ENCODE measurements at regions not wholly inside any gene's neighbourhood (a gene's known extent, or its start where the extent isn't known, plus 50 kb on each side); places are given as distances from the start of the nearest gene placed in this dataset.
A peak's percentile ranks its signal among the peaks of the same experiment; 100 is the strongest.

DNA sequence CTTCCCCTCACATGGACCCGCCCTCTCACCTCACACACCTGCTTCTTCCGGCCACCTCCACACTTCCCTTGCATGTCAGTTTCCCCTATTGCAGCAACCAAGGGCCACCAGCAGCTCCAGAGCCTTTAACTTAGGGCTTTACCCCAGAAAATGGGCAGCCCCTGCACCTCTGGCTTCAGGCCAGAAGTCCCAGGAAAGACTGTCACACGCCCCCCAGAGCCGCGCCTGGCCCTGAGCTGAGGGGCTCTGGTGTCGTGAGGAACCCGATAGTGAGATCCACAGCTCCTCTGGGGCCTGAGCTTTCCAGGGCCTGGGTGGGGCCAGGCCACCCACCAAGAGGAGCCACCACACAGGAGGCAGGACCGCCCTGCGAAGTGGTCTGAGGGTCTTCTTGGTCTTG is 182.4 kb downstream of the DLL1 start:
- Histone ChIP-seq H3K4me2 (no peak overlapping the region), H3F3A (replicated peaks; ENCODE audit: insufficient read depth) (no peaks in the 10 kb centered on the region), H3K27ac (ENCODE audit: low read depth in 2 of 2, low read length in 1 of 2) (no peak overlapping the region), H2AFZ (ENCODE audit: low read depth) (no peak overlapping the region), H3K9me3 (peaks cover 5% of the 10 kb centered on the region; the same call in 1 of the 2 replicates), H4K20me1 (ENCODE audit: insufficient read depth) (no peaks in the 10 kb centered on the region), H3K9me2 (no peaks in the 10 kb centered on the region), H3K79me2 (ENCODE audit: insufficient read depth) (no peaks in the 10 kb centered on the region), H3K4me1 (ENCODE audit: control insufficient read depth in 1 of 2, insufficient read depth in 2 of 2, low read depth in 1 of 2, low read length in 1 of 2) (no peaks in the 10 kb centered on the region), H3K36me3 (replicated peaks in 1 of 2; ENCODE audit: control insufficient read depth in 1 of 2, insufficient read depth in 2 of 2, low read length in 1 of 2) (no peaks in the 10 kb centered on the region), H3K4me3 (ENCODE audit: low read depth in 2 of 2, low read length in 1 of 2) (no peak overlapping the region), H3K27me3 (ENCODE audit: insufficient read depth) (no peaks in the 10 kb centered on the region), H3K9ac (no peak overlapping the region)
- TF ChIP-seq ZBTB33 (IDR thresholded peaks at IDR 0.05; ENCODE audit: borderline replicate concordance, low read depth) = no peak
- TF ChIP-seq EZH2phosphoT487 (IDR thresholded peaks at IDR 0.05; ENCODE audit: borderline replicate concordance, low read depth) = no peak
- TF ChIP-seq, protein P1, sequence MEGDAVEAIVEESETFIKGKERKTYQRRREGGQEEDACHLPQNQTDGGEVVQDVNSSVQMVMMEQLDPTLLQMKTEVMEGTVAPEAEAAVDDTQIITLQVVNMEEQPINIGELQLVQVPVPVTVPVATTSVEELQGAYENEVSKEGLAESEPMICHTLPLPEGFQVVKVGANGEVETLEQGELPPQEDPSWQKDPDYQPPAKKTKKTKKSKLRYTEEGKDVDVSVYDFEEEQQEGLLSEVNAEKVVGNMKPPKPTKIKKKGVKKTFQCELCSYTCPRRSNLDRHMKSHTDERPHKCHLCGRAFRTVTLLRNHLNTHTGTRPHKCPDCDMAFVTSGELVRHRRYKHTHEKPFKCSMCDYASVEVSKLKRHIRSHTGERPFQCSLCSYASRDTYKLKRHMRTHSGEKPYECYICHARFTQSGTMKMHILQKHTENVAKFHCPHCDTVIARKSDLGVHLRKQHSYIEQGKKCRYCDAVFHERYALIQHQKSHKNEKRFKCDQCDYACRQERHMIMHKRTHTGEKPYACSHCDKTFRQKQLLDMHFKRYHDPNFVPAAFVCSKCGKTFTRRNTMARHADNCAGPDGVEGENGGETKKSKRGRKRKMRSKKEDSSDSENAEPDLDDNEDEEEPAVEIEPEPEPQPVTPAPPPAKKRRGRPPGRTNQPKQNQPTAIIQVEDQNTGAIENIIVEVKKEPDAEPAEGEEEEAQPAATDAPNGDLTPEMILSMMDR (IDR thresholded peaks at IDR 0.05) = no peak
- TF ChIP-seq, protein P2, sequence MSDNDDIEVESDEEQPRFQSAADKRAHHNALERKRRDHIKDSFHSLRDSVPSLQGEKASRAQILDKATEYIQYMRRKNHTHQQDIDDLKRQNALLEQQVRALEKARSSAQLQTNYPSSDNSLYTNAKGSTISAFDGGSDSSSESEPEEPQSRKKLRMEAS (IDR thresholded peaks at IDR 0.05; ENCODE audit: low read depth) = no peak
- no peak for TF ChIP-seq USF1 (IDR thresholded peaks at IDR 0.05; ENCODE audit: borderline replicate concordance, low read depth)
- no peak for TF ChIP-seq YY1 (IDR thresholded peaks at IDR 0.05; ENCODE audit: low read depth)
- TF ChIP-seq TCF12 (IDR thresholded peaks at IDR 0.05) = no peak
- TF ChIP-seq EP300 (IDR thresholded peaks at IDR 0.05; ENCODE audit: borderline replicate concordance in 1 of 2, low read depth in 1 of 2, low read length in 1 of 2) = no peak
- no peak for TF ChIP-seq SIN3A (IDR thresholded peaks at IDR 0.05; ENCODE audit: borderline replicate concordance, low read depth, low read length)
- TF ChIP-seq RAD21 (IDR thresholded peaks at IDR 0.05; ENCODE audit: low read length) = no peak
- no peak for TF ChIP-seq RFX5 (IDR thresholded peaks at IDR 0.05; ENCODE audit: low read length)
- TF ChIP-seq FOXM1 (IDR thresholded peaks at IDR 0.05; ENCODE audit: low read depth) = no peak
- TF ChIP-seq USF2 (IDR thresholded peaks at IDR 0.05; ENCODE audit: borderline replicate concordance, low read depth, low read length) = no peak
- TF ChIP-seq FOXJ3 (CRISPR knock-in tag; IDR thresholded peaks at IDR 0.05) = no peak
- ChIA-PET CTCF (interaction anchor here (0.7 to 2.6 kb wide), 3 partner anchors 17 to 277 kb away, joined by 3 to 6 read pairs (median 5); no protein-coding TSS in a partner anchor), POLR2A (no interaction called here)
- peak; percentile 13 for DNase-seq
- WGBS (ENCODE audit: low lambda C conversion rate) = 69% methylated on average over 4 of the region's 9 CpGs

Measured in SK-N-SH (cell line).